ENCODE measurements at regions not wholly inside any gene's neighbourhood (a gene's known extent, or its start where the extent isn't known, plus 50 kb on each side); places are given as distances from the start of the nearest gene placed in this dataset.

DNA sequence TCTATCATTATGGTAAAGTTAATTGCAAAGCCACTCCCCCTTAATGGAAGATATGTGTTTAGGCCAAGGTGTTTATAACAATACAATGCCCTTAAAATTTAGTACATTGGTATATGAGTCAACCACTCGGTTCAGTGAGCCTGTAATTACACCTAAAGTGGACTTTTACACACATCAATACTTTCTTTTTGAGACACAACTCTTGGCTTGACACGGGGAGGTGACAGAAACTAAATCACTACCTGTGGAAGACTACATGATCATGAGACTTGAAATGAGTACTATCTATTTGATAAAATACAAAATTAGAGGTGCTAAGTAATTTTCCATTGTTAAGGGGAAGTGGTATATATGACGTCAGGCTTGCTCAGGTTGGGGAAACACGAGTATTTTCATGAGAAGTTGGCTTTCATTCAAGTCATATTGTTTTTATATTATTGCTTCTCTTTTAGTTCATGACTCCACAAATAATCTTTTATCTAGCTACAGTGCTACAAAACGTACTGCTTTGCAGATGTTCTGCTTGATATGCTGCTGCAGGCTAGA, 918.3 kb downstream of the ARAP2 start:
- no peaks in the 10 kb centered on the region for H3K23me2 ChIP-seq (ENCODE audit: low read depth, low read length)
- DNase-seq (ENCODE audit: low read depth in 1 of 2, low spot score in 2 of 2) = no peak
- no peak overlapping the region for H2BK5ac ChIP-seq (ENCODE audit: low read depth, low read length)
- H3K23ac ChIP-seq (ENCODE audit: insufficient read length) = no peak overlapping the region
- H3K56ac ChIP-seq (replicated peaks; ENCODE audit: insufficient read length, low read depth, low read length) = no peak overlapping the region
- no peak overlapping the region for H3K27ac ChIP-seq (ENCODE audit: low read depth, low read length)
- H3K4ac ChIP-seq (replicated peaks; ENCODE audit: insufficient read length, low read depth, low read length) = no peak overlapping the region
- no peak overlapping the region for H2BK15ac ChIP-seq (ENCODE audit: low read length)
- H3K36me3 ChIP-seq (ENCODE audit: control insufficient read depth in 2 of 4, insufficient read depth in 4 of 4, low read length in 3 of 4) = no peaks in the 10 kb centered on the region; a peak in 1 of 8 replicates
- no peak overlapping the region for H3K18ac ChIP-seq (ENCODE audit: extremely low read depth, low read length)
- no peak overlapping the region for H4K91ac ChIP-seq (replicated peaks; ENCODE audit: insufficient read length, low read length)
- no peaks in the 10 kb centered on the region for H3K4me1 ChIP-seq (replicated peaks in 1 of 4; ENCODE audit: control insufficient read depth in 3 of 4, insufficient read depth in 4 of 4, low read length in 3 of 4)
- no peak for FAIRE-seq
- POLR2A ChIA-PET (ENCODE audit: partially characterized antibody) = no interaction called here
- no peak overlapping the region for H3K4me2 ChIP-seq (ENCODE audit: insufficient read depth in 1 of 2, low read depth in 2 of 2, low read length in 2 of 2)
- no peaks in the 10 kb centered on the region for H3K79me1 ChIP-seq (ENCODE audit: low read depth, low read length)
- H2BK20ac ChIP-seq (ENCODE audit: low read length) = no peak overlapping the region
- H3K9me3 ChIP-seq (ENCODE audit: insufficient read depth in 2 of 2, low read depth in 1 of 2, low read length in 1 of 2) = no peaks in the 10 kb centered on the region
- H2BK12ac ChIP-seq (ENCODE audit: low read depth, low read length) = no peak overlapping the region
- CTCF ChIA-PET (ENCODE audit: partially characterized antibody) = no interaction called here
- H4K5ac ChIP-seq (ENCODE audit: insufficient read length, low read depth, low read length) = no peak overlapping the region
- no peaks in the 10 kb centered on the region for H3K79me2 ChIP-seq (ENCODE audit: control insufficient read depth in 1 of 2, insufficient read depth in 2 of 2, low read length in 2 of 2)
- no peak overlapping the region for H4K8ac ChIP-seq (ENCODE audit: extremely low read depth, insufficient read depth, low read length)
- no peaks in the 10 kb centered on the region for H4K20me1 ChIP-seq (replicated peaks in 1 of 2; ENCODE audit: control insufficient read depth in 1 of 2, insufficient read depth in 2 of 2, low read length in 2 of 2)
- H2AFZ ChIP-seq (ENCODE audit: low read length) = no peak overlapping the region
- no peak overlapping the region for H3K4me3 ChIP-seq (ENCODE audit: extremely low read depth in 1 of 4, insufficient read depth in 2 of 4, low read depth in 3 of 4, low read length in 4 of 4)
- no peaks in the 10 kb centered on the region for H3K27me3 ChIP-seq (replicated peaks in 1 of 4; ENCODE audit: control insufficient read depth in 3 of 4, extremely low read depth in 1 of 4, insufficient read depth in 3 of 4, low read length in 3 of 4)
- no peak overlapping the region for H3K9ac ChIP-seq (replicated peaks in 1 of 4; ENCODE audit: extremely low read depth in 1 of 4, low read depth in 3 of 4, low read length in 3 of 4)
- no peak overlapping the region for H3K14ac ChIP-seq (ENCODE audit: insufficient read length)
- H2BK120ac ChIP-seq (replicated peaks; ENCODE audit: low read depth, low read length) = no peak overlapping the region
- H2AK5ac ChIP-seq (ENCODE audit: low read depth, low read length) = no peak overlapping the region
- WGBS, 2 experiments (ENCODE audit: extremely low coverage in 1 of 2, insufficient coverage in 1 of 2, insufficient read length in 1 of 2, insufficient replicate concordance in 2 of 2, low coverage in 1 of 2, low lambda C conversion rate in 2 of 2, missing lambda C conversion rate in 1 of 2) = 91% methylated on average over 5 of the region's 5 CpGs; no CpG with 5 or more reads in 1 of the 2 experiments
- TF ChIP-seq SAP30 (IDR thresholded peaks at IDR 0.05; ENCODE audit: insufficient read depth, insufficient replicate concordance, low read length) (no peak), RXRA (IDR thresholded peaks at IDR 0.05; ENCODE audit: insufficient read depth, low read depth, low read length) (no peak), EGR1 (IDR thresholded peaks at IDR 0.05; ENCODE audit: borderline replicate concordance, low read depth, low read length) (no peak), JUND (IDR thresholded peaks at IDR 0.05; ENCODE audit: low read length) (no peak), JUN (IDR thresholded peaks at IDR 0.05; ENCODE audit: low read depth, low read length) (no peak), EP300 (IDR thresholded peaks at IDR 0.05; ENCODE audit: borderline replicate concordance in 1 of 2, low read depth in 2 of 2, low read length in 2 of 2) (no peak), NRF1 (IDR thresholded peaks at IDR 0.05; ENCODE audit: low read depth, low read length) (no peak), KDM5A (IDR thresholded peaks at IDR 0.05; ENCODE audit: low read length) (no peak), TBP (IDR thresholded peaks at IDR 0.05; ENCODE audit: low read depth, low read length) (no peak), RBBP5 (IDR thresholded peaks at IDR 0.05; ENCODE audit: borderline replicate concordance, low read depth, low read length) (no peak), BACH1 (IDR thresholded peaks at IDR 0.05; ENCODE audit: low read length) (no peak), MAFK (IDR thresholded peaks at IDR 0.05; ENCODE audit: low read depth, low read length) (no peak)
